ENCODE measurements at regions not wholly inside any gene's neighbourhood (a gene's known extent, or its start where the extent isn't known, plus 50 kb on each side); places are given as distances from the start of the nearest gene placed in this dataset.

GRCh38 chr11:128226106-128226716 is 361.1 kb downstream of the ETS1 start:
- no peak for DNase-seq (ENCODE audit: low read depth in 2 of 2)

- DNase-seq (ENCODE audit: low read depth in 2 of 2), result no peak
Observed at GRCh38 chr11:128222245-128222884, 365.0 kb downstream of the ETS1 start.

- DNase-seq (ENCODE audit: low read depth in 2 of 2), result no peak
Observed at GRCh38 chr11:128219731-128220120, 367.6 kb downstream of the ETS1 start.

- no peak for DNase-seq (ENCODE audit: low read depth in 2 of 2)
Observed at GRCh38 chr11:128216198-128216597, 371.2 kb downstream of the ETS1 start.

- no peak for DNase-seq (ENCODE audit: low read depth in 2 of 2)
Observed at GRCh38 chr11:128215238-128215882, 372.0 kb downstream of the ETS1 start.

GRCh38 chr11:128214263-128214662 is 373.1 kb downstream of the ETS1 start:
- no peak for DNase-seq (ENCODE audit: low read depth in 2 of 2)

- no peak for DNase-seq (ENCODE audit: low read depth in 2 of 2)
Observed at GRCh38 chr11:128213461-128213860, 373.9 kb downstream of the ETS1 start.

GRCh38 chr11:128212324-128212723 is 375.0 kb downstream of the ETS1 start:
- no peak for DNase-seq (ENCODE audit: low read depth in 2 of 2)

- DNase-seq (ENCODE audit: low read depth in 2 of 2), result no peak
Observed at GRCh38 chr11:128210148-128210940, 377.0 kb downstream of the ETS1 start.

GRCh38 chr11:128209138-128209435 is 378.3 kb downstream of the ETS1 start:
- DNase-seq (ENCODE audit: low read depth in 2 of 2), result no peak

GRCh38 chr11:128208329-128209137 is 378.8 kb downstream of the ETS1 start:
- no peak for DNase-seq (ENCODE audit: low read depth in 2 of 2)

GRCh38 chr11:128207861-128208321 is 379.5 kb downstream of the ETS1 start:
- no peak for DNase-seq (ENCODE audit: low read depth in 2 of 2)

- DNase-seq (ENCODE audit: low read depth in 2 of 2), result no peak
Observed at GRCh38 chr11:128206461-128206860, 380.9 kb downstream of the ETS1 start.

- no peak for DNase-seq (ENCODE audit: low read depth in 2 of 2)
Observed at GRCh38 chr11:128205796-128206195, 381.6 kb downstream of the ETS1 start.

- no peak for DNase-seq (ENCODE audit: low read depth in 2 of 2)
Observed at GRCh38 chr11:128204898-128205297, 382.5 kb downstream of the ETS1 start.

- no peak for DNase-seq (ENCODE audit: low read depth in 2 of 2)
Observed at GRCh38 chr11:128201801-128202200, 385.6 kb downstream of the ETS1 start.

GRCh38 chr11:128201009-128201408 is 386.3 kb downstream of the ETS1 start:
- no peak for DNase-seq (ENCODE audit: low read depth in 2 of 2)

- no peak for DNase-seq (ENCODE audit: low read depth in 2 of 2)
Observed at GRCh38 chr11:128200467-128200866, 386.9 kb downstream of the ETS1 start.

- no peak for DNase-seq (ENCODE audit: low read depth in 2 of 2)
Observed at GRCh38 chr11:128198216-128198772, 389.1 kb downstream of the ETS1 start.

- DNase-seq (ENCODE audit: low read depth in 2 of 2), result no peak
Observed at GRCh38 chr11:128196235-128196634, 391.1 kb downstream of the ETS1 start.

GRCh38 chr11:128195756-128196155 is 391.6 kb downstream of the ETS1 start:
- no peak for DNase-seq (ENCODE audit: low read depth in 2 of 2)
